ENCODE measurements at regions not wholly inside any gene's neighbourhood (a gene's known extent, or its start where the extent isn't known, plus 50 kb on each side); places are given as distances from the start of the nearest gene placed in this dataset.

GRCh38 chr6:19193624-19194023 lies 643.5 kb upstream of the ID4 start:
- CTCF ChIA-PET, result interaction anchor here (1.6 kb wide), 1 partner anchor 18 kb away, joined by 3 read pairs; no protein-coding TSS in a partner anchor
- POLR2A ChIA-PET, result no interaction called here
- TF ChIP-seq CTCF (IDR thresholded peaks at IDR 0.05; ENCODE audit: control extremely low read depth, extremely low read depth, low read depth, missing control alignments), result no peak
- no peak for DNase-seq (ENCODE audit: extremely low spot score)

- DNase-seq (ENCODE audit: extremely low spot score), result no peak
- TF ChIP-seq CTCF (IDR thresholded peaks at IDR 0.05; ENCODE audit: control extremely low read depth, extremely low read depth, low read depth, missing control alignments), result no peak
- POLR2A ChIA-PET, result no interaction called here
- CTCF ChIA-PET, result no interaction called here
These were observed 632.7 kb upstream of the ID4 start for GRCh38 chr6:19204445-19204844.

GRCh38 chr6:19205076-19205475 lies 632.1 kb upstream of the ID4 start:
- ChIA-PET CTCF (interaction anchor here (0.9 to 1.4 kb wide), 2 partner anchors 9 to 15 kb away, joined by 4 read pairs; no protein-coding TSS in a partner anchor), POLR2A (no interaction called here)
- no peak for DNase-seq (ENCODE audit: extremely low spot score)
- TF ChIP-seq CTCF (IDR thresholded peaks at IDR 0.05; ENCODE audit: control extremely low read depth, extremely low read depth, low read depth, missing control alignments), result no peak

GRCh38 chr6:19209202-19209601 lies 628.0 kb upstream of the ID4 start:
- no peak for TF ChIP-seq CTCF (IDR thresholded peaks at IDR 0.05; ENCODE audit: control extremely low read depth, extremely low read depth, low read depth, missing control alignments)
- CTCF ChIA-PET, result no interaction called here

GRCh38 chr6:19210849-19211590 lies 626.1 kb upstream of the ID4 start:
- peak; percentile 6 for TF ChIP-seq CTCF (IDR thresholded peaks at IDR 0.05; ENCODE audit: control extremely low read depth, extremely low read depth, low read depth, missing control alignments)
- ChIA-PET CTCF (interaction anchor here (1.0 to 1.3 kb wide), 5 partner anchors 16 to 887 kb away, joined by 3 to 4 read pairs (median 3); no protein-coding TSS in a partner anchor), POLR2A (no interaction called here)
- DNase-seq (ENCODE audit: extremely low spot score), result peak; percentile 12

More at GRCh38 chr6:19209202-19209601, 628.0 kb upstream of the ID4 start:
- POLR2A ChIA-PET, result no interaction called here
- no peak for DNase-seq (ENCODE audit: extremely low spot score)

GRCh38 chr6:19214231-19214630 lies 622.9 kb upstream of the ID4 start:
- no peak for DNase-seq (ENCODE audit: extremely low spot score)

More at GRCh38 chr6:19214231-19214630, 622.9 kb upstream of the ID4 start:
- ChIA-PET POLR2A (no interaction called here), CTCF (interaction anchor here (1.6 kb wide), 1 partner anchor 14 kb away, joined by 3 read pairs; no protein-coding TSS in a partner anchor)
- TF ChIP-seq CTCF (IDR thresholded peaks at IDR 0.05; ENCODE audit: control extremely low read depth, extremely low read depth, low read depth, missing control alignments), result no peak
